ENCODE measurements at regions not wholly inside any gene's neighbourhood (a gene's known extent, or its start where the extent isn't known, plus 50 kb on each side); places are given as distances from the start of the nearest gene placed in this dataset.

GRCh38 chr16:51649631-51650030, 498.6 kb upstream of the SALL1 start:
- TF ChIP-seq, protein P1, sequence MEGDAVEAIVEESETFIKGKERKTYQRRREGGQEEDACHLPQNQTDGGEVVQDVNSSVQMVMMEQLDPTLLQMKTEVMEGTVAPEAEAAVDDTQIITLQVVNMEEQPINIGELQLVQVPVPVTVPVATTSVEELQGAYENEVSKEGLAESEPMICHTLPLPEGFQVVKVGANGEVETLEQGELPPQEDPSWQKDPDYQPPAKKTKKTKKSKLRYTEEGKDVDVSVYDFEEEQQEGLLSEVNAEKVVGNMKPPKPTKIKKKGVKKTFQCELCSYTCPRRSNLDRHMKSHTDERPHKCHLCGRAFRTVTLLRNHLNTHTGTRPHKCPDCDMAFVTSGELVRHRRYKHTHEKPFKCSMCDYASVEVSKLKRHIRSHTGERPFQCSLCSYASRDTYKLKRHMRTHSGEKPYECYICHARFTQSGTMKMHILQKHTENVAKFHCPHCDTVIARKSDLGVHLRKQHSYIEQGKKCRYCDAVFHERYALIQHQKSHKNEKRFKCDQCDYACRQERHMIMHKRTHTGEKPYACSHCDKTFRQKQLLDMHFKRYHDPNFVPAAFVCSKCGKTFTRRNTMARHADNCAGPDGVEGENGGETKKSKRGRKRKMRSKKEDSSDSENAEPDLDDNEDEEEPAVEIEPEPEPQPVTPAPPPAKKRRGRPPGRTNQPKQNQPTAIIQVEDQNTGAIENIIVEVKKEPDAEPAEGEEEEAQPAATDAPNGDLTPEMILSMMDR (conservative IDR thresholded peaks at IDR 0.05; ENCODE audit: low read length), result no peak
- TF ChIP-seq EZH2phosphoT487 (IDR thresholded peaks at IDR 0.05; ENCODE audit: borderline replicate concordance), result no peak
